Ovary (tissue), 3 donors: ENCODE measurements at regions not wholly inside any gene's neighbourhood (a gene's known extent, or its start where the extent isn't known, plus 50 kb on each side); places are given as distances from the start of the nearest gene placed in this dataset.

Experiments
- CTCF ChIP-seq, 3 donors: fragments of 450-650 bp in 2 of 3; fragments of 200-600 bp in 1 of 3; IDR thresholded peaks; one replicate each; pipeline versions ENCODE4 v1.5.1 to v1.8.0; 2016 to 2022; ENCODE audit warnings: antibody characterized with exemption in 3 of 3, mild to moderate bottlenecking in 1 of 3
- EP300 ChIP-seq: sonication (generic); formaldehyde crosslinking; IDR thresholded peaks from one replicate; pipeline ENCODE4 v1.6.1; 2017; ENCODE audit warnings: antibody characterized with exemption
- POLR2A ChIP-seq: fragments of 450-650 bp; IDR thresholded peaks from one replicate; pipeline ENCODE4 v1.6.1; 2017; ENCODE audit warnings: antibody characterized with exemption, mild to moderate bottlenecking, moderate library complexity
- donor health status: DM: no; HTN: no; CAD: no.

GRCh38 chr10:21203473-21204107 lies 306.5 kb upstream of the NEBL start:
- no peak for TF ChIP-seq CTCF (IDR thresholded peaks at IDR 0.05)
- TF ChIP-seq POLR2A: no peak
- TF ChIP-seq EP300: no peak
